HG02943 (cell line): ENCODE measurements at regions not wholly inside any gene's neighbourhood (a gene's known extent, or its start where the extent isn't known, plus 50 kb on each side); places are given as distances from the start of the nearest gene placed in this dataset.

Experiments used
- ATAC-seq: cut with Tn5 transposase; IDR thresholded peaks from one replicate; pipeline ENCODE4 v1.9.1; 2021; ENCODE audit warnings: mild to moderate bottlenecking, low read depth, moderate library complexity; ENCODE audit not compliant: unreplicated experiment

GRCh38 chr2:150572961-150573395, 85.5 kb upstream of the RND3 start:
- peak; percentile 91 for ATAC-seq

GRCh38 chr2:150572194-150572766, 84.8 kb upstream of the RND3 start:
- ATAC-seq, result no peak

GRCh38 chr2:150571121-150571520, 83.7 kb upstream of the RND3 start:
- ATAC-seq, result no peak

- ATAC-seq, result no peak
Measured at GRCh38 chr2:150570712-150571111, 83.2 kb upstream of the RND3 start.

GRCh38 chr2:150569761-150570160, 82.3 kb upstream of the RND3 start:
- no peak for ATAC-seq

- ATAC-seq, result no peak
Measured at GRCh38 chr2:150567771-150568301, 80.4 kb upstream of the RND3 start.

GRCh38 chr2:150566289-150566688, 78.8 kb upstream of the RND3 start:
- ATAC-seq, result no peak

- ATAC-seq, result no peak
Measured at GRCh38 chr2:150561076-150561475, 73.6 kb upstream of the RND3 start.

GRCh38 chr2:150557020-150557600, 69.6 kb upstream of the RND3 start:
- ATAC-seq, result no peak

- no peak for ATAC-seq
Measured at GRCh38 chr2:150555611-150556356, 68.3 kb upstream of the RND3 start.

- no peak for ATAC-seq
Measured at GRCh38 chr2:150554046-150554445, 66.6 kb upstream of the RND3 start.

GRCh38 chr2:150552041-150552820, 64.8 kb upstream of the RND3 start:
- ATAC-seq, result no peak

- no peak for ATAC-seq
Measured at GRCh38 chr2:150549381-150549780, 61.9 kb upstream of the RND3 start.

- no peak for ATAC-seq
Measured at GRCh38 chr2:150548527-150548926, 61.1 kb upstream of the RND3 start.

- ATAC-seq, result no peak
Measured at GRCh38 chr2:150545916-150546315, 58.4 kb upstream of the RND3 start.

GRCh38 chr2:150544731-150545130, 57.3 kb upstream of the RND3 start:
- no peak for ATAC-seq

- no peak for ATAC-seq
Measured at GRCh38 chr2:150542692-150543091, 55.2 kb upstream of the RND3 start.

- no peak for ATAC-seq
Measured at GRCh38 chr2:150542172-150542571, 54.7 kb upstream of the RND3 start.

GRCh38 chr2:150538651-150539201, 51.3 kb upstream of the RND3 start:
- ATAC-seq, result no peak
